ENCODE measurements at regions not wholly inside any gene's neighbourhood (a gene's known extent, or its start where the extent isn't known, plus 50 kb on each side); places are given as distances from the start of the nearest gene placed in this dataset.
A peak's percentile ranks its signal among the peaks of the same experiment; 100 is the strongest.

GRCh38 chr4:129707949-129708348 lies 612.0 kb downstream of the C4orf33 start:
- no peak overlapping the region for H3K27ac Mint-ChIP-seq
- H3K9me3 Mint-ChIP-seq = peaks cover 7% of the 10 kb centered on the region
- H3K4me3 Mint-ChIP-seq = no peak overlapping the region
- TF ChIP-seq CTCF (IDR thresholded peaks at IDR 0.05; ENCODE audit: unreplicated experiment) = no peak
- no peaks in the 10 kb centered on the region for H3K36me3 Mint-ChIP-seq
- DNase-seq (ENCODE audit: low spot score in 2 of 2, unreplicated experiment in 2 of 2) = no peak
- no peaks in the 10 kb centered on the region for H3K4me1 Mint-ChIP-seq
- H3K27me3 Mint-ChIP-seq (ENCODE audit: low read depth) = peaks cover 20% of the 10 kb centered on the region

- Mint-ChIP-seq H3K4me3 (no peak overlapping the region), H3K27me3 (ENCODE audit: low read depth) (peaks cover 20% of the 10 kb centered on the region), H3K27ac (no peak overlapping the region), H3K4me1 (no peaks in the 10 kb centered on the region), H3K9me3 (peaks cover 7% of the 10 kb centered on the region), H3K36me3 (no peaks in the 10 kb centered on the region)
- no peak for TF ChIP-seq CTCF (IDR thresholded peaks at IDR 0.05; ENCODE audit: unreplicated experiment)
- no peak for DNase-seq (ENCODE audit: low spot score in 2 of 2, unreplicated experiment in 2 of 2)
Measured at GRCh38 chr4:129708784-129709183, 612.8 kb downstream of the C4orf33 start.

DNA sequence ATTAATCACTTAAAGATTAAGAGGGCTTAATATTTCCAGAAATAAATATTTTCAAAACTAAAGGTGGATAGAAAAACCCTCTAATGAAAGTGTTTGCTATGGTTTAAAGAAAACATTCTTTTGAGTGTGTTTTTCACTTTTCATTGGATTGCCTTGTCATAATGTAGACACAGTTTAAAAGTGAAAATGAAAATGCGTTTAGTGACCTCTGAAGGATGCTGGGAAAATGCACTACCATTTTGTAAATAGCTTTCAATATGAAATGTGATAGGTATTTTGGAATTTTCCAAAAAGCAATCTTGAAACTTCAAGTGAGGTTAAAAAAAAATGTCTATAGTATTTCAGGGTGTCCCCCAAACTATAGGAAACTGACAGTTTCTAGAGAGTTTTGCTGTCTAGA lies 642.2 kb downstream of the C4orf33 start:
- peaks cover 4% of the 10 kb centered on the region for H3K4me1 Mint-ChIP-seq
- peaks cover 3% of the 10 kb centered on the region for H3K27me3 Mint-ChIP-seq (ENCODE audit: low read depth)
- H3K27ac Mint-ChIP-seq = no peak overlapping the region
- no peaks in the 10 kb centered on the region for H3K36me3 Mint-ChIP-seq
- H3K9me3 Mint-ChIP-seq = no peaks in the 10 kb centered on the region
- no peak for DNase-seq (ENCODE audit: low spot score in 2 of 2, unreplicated experiment in 2 of 2)
- H3K4me3 Mint-ChIP-seq = no peak overlapping the region
- no peak for TF ChIP-seq CTCF (IDR thresholded peaks at IDR 0.05; ENCODE audit: unreplicated experiment)

DNA sequence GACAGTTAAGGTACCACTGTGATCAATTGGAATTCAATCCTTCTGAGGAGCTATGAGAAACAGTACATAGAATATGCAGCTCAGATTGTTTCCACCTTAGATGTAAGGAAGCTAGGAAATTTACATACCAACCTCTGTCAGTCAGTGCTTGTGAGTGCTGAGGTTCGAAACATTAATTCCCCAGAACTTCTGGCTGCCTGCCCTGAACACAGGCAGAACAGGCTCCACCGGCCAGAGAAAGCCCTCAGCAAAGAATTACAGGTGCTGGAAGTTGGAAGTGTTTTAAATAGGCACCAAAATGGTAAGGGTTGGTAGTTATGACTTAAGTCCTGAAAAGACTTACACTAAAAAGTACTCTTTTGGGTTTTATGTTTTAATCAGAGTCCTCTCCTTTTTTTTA lies 651.8 kb downstream of the C4orf33 start:
- peak in 1 of 2 experiments; percentile 41 for DNase-seq (ENCODE audit: low spot score in 2 of 2, unreplicated experiment in 2 of 2)
- no peaks in the 10 kb centered on the region for H3K36me3 Mint-ChIP-seq
- peaks cover 4% of the 10 kb centered on the region for H3K9me3 Mint-ChIP-seq
- no peak overlapping the region for H3K4me3 Mint-ChIP-seq
- no peak for TF ChIP-seq CTCF (IDR thresholded peaks at IDR 0.05; ENCODE audit: unreplicated experiment)
- peaks cover 18% of the 10 kb centered on the region for H3K4me1 Mint-ChIP-seq
- no peaks in the 10 kb centered on the region for H3K27me3 Mint-ChIP-seq (ENCODE audit: low read depth)
- H3K27ac Mint-ChIP-seq = no peak overlapping the region

- Mint-ChIP-seq H3K9me3 (peaks cover 4% of the 10 kb centered on the region), H3K27ac (no peak overlapping the region), H3K36me3 (no peaks in the 10 kb centered on the region), H3K4me1 (peaks cover 18% of the 10 kb centered on the region), H3K27me3 (ENCODE audit: low read depth) (no peaks in the 10 kb centered on the region), H3K4me3 (no peak overlapping the region)
- no peak for TF ChIP-seq CTCF (IDR thresholded peaks at IDR 0.05; ENCODE audit: unreplicated experiment)
- DNase-seq (ENCODE audit: low spot score in 2 of 2, unreplicated experiment in 2 of 2) = no peak
Measured at GRCh38 chr4:129748991-129749390, 653.0 kb downstream of the C4orf33 start.

GRCh38 chr4:129751646-129752045 lies 655.7 kb downstream of the C4orf33 start:
- H3K9me3 Mint-ChIP-seq = no peaks in the 10 kb centered on the region
- TF ChIP-seq CTCF (IDR thresholded peaks at IDR 0.05; ENCODE audit: unreplicated experiment) = no peak
- no peak for DNase-seq (ENCODE audit: low spot score in 2 of 2, unreplicated experiment in 2 of 2)
- H3K4me1 Mint-ChIP-seq = peaks cover 16% of the 10 kb centered on the region
- H3K4me3 Mint-ChIP-seq = no peak overlapping the region
- peaks cover 4% of the 10 kb centered on the region for H3K27me3 Mint-ChIP-seq (ENCODE audit: low read depth)
- no peak overlapping the region for H3K27ac Mint-ChIP-seq
- H3K36me3 Mint-ChIP-seq = no peaks in the 10 kb centered on the region
